Ishikawa (cell line): ENCODE measurements at regions not wholly inside any gene's neighbourhood (a gene's known extent, or its start where the extent isn't known, plus 50 kb on each side); places are given as distances from the start of the nearest gene placed in this dataset.

Experiments
- CEBPB ChIP-seq: IDR thresholded peaks from 2 replicates; pipeline ENCODE4 v1.6.1; 2012
- CREB1 ChIP-seq: IDR thresholded peaks from 2 replicates; pipeline ENCODE4 v1.6.1; 2012; ENCODE audit warnings: low read depth
- EGR1 ChIP-seq: IDR thresholded peaks from 2 replicates; pipeline ENCODE4 v1.6.1; 2012
- EP300 ChIP-seq: IDR thresholded peaks from 2 replicates; pipeline ENCODE4 v1.6.1; 2012; ENCODE audit warnings: borderline replicate concordance
- FOXM1 ChIP-seq: IDR thresholded peaks from 2 replicates; pipeline ENCODE4 v1.6.1; 2012; ENCODE audit warnings: low read depth, borderline replicate concordance
- MAX ChIP-seq: IDR thresholded peaks from 2 replicates; pipeline ENCODE4 v1.6.1; 2012
- NFIC ChIP-seq: IDR thresholded peaks from 2 replicates; pipeline ENCODE4 v1.6.1; 2012
- RAD21 ChIP-seq: IDR thresholded peaks from 2 replicates; pipeline ENCODE4 v1.6.1; 2012; ENCODE audit warnings: low read depth
- TAF1 ChIP-seq: IDR thresholded peaks from 2 replicates; pipeline ENCODE4 v1.6.1; 2012; ENCODE audit warnings: low read depth, mild to moderate bottlenecking
- TCF12 ChIP-seq: IDR thresholded peaks from 2 replicates; pipeline ENCODE4 v1.6.1; 2012; ENCODE audit warnings: low read depth
- TEAD4 ChIP-seq: IDR thresholded peaks from 2 replicates; pipeline ENCODE4 v1.6.1; 2012
- YY1 ChIP-seq: IDR thresholded peaks from 2 replicates; pipeline ENCODE4 v1.6.1; 2012; ENCODE audit warnings: low read depth
- ZBTB7A ChIP-seq: IDR thresholded peaks from 2 replicates; pipeline ENCODE4 v1.6.1; 2012; ENCODE audit warnings: low read depth
- TF ChIP-seq, protein P1 (sequence below): IDR thresholded peaks from 2 replicates; pipeline ENCODE4 v1.6.1; 2012; ENCODE audit warnings: low read depth, mild to moderate bottlenecking
- TF ChIP-seq, protein P2 (sequence below): IDR thresholded peaks from 2 replicates; pipeline ENCODE4 v1.6.1; 2012

- TF ChIP-seq, protein P1, sequence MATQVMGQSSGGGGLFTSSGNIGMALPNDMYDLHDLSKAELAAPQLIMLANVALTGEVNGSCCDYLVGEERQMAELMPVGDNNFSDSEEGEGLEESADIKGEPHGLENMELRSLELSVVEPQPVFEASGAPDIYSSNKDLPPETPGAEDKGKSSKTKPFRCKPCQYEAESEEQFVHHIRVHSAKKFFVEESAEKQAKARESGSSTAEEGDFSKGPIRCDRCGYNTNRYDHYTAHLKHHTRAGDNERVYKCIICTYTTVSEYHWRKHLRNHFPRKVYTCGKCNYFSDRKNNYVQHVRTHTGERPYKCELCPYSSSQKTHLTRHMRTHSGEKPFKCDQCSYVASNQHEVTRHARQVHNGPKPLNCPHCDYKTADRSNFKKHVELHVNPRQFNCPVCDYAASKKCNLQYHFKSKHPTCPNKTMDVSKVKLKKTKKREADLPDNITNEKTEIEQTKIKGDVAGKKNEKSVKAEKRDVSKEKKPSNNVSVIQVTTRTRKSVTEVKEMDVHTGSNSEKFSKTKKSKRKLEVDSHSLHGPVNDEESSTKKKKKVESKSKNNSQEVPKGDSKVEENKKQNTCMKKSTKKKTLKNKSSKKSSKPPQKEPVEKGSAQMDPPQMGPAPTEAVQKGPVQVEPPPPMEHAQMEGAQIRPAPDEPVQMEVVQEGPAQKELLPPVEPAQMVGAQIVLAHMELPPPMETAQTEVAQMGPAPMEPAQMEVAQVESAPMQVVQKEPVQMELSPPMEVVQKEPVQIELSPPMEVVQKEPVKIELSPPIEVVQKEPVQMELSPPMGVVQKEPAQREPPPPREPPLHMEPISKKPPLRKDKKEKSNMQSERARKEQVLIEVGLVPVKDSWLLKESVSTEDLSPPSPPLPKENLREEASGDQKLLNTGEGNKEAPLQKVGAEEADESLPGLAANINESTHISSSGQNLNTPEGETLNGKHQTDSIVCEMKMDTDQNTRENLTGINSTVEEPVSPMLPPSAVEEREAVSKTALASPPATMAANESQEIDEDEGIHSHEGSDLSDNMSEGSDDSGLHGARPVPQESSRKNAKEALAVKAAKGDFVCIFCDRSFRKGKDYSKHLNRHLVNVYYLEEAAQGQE = no peak
- TF ChIP-seq YY1 (no peak), EGR1 (no peak), FOXM1 (no peak), NFIC (no peak), TEAD4 (no peak)
Measured at GRCh38 chr3:20668411-20668810, 482.4 kb upstream of the SGO1 start.

GRCh38 chr3:20666091-20666490, 480.1 kb upstream of the SGO1 start:
- TF ChIP-seq RAD21 (no peak), TEAD4 (no peak), ZBTB7A (no peak), FOXM1 (no peak), EGR1 (no peak), EP300 (no peak), TAF1 (no peak), CREB1 (no peak), NFIC (no peak), TCF12 (no peak), MAX (no peak), YY1 (no peak), CEBPB (no peak)
- TF ChIP-seq, protein P1 = no peak
- TF ChIP-seq, protein P2, sequence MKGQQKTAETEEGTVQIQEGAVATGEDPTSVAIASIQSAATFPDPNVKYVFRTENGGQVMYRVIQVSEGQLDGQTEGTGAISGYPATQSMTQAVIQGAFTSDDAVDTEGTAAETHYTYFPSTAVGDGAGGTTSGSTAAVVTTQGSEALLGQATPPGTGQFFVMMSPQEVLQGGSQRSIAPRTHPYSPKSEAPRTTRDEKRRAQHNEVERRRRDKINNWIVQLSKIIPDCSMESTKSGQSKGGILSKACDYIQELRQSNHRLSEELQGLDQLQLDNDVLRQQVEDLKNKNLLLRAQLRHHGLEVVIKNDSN = no peak

- no peak for TF ChIP-seq ZBTB7A
- TF ChIP-seq, protein P1 = no peak
- TF ChIP-seq YY1 = no peak
- no peak for TF ChIP-seq NFIC
- TF ChIP-seq FOXM1 = no peak
- no peak for TF ChIP-seq TAF1
- no peak for TF ChIP-seq EGR1
- TF ChIP-seq TCF12 = no peak
- TF ChIP-seq CREB1 = no peak
- TF ChIP-seq EP300 = no peak
- TF ChIP-seq MAX = no peak
- TF ChIP-seq, protein P2 = no peak
- no peak for TF ChIP-seq TEAD4
- TF ChIP-seq CEBPB = no peak
Measured at GRCh38 chr3:20658491-20658890, 472.5 kb upstream of the SGO1 start.

- TF ChIP-seq, protein P1 = no peak
- TF ChIP-seq CEBPB = no peak
- TF ChIP-seq RAD21 = no peak
- TF ChIP-seq, protein P2 = no peak
- no peak for TF ChIP-seq CREB1
- no peak for TF ChIP-seq TAF1
- TF ChIP-seq ZBTB7A = no peak
- TF ChIP-seq EGR1 = no peak
- TF ChIP-seq EP300 = no peak
- no peak for TF ChIP-seq NFIC
- TF ChIP-seq TCF12 = no peak
Measured at GRCh38 chr3:20657560-20657959, 471.6 kb upstream of the SGO1 start.
